SK-N-MC (cell line): ENCODE measurements at regions not wholly inside any gene's neighbourhood (a gene's known extent, or its start where the extent isn't known, plus 50 kb on each side); places are given as distances from the start of the nearest gene placed in this dataset.

Experiments used
- DNase-seq: peaks from one replicate; pipeline ENCODE4 v3.0.0-alpha.2; 2011; ENCODE audit warnings: low read depth, low spot score
- H3K27ac ChIP-seq: fragments of 200-600 bp; sonication (generic); 2 replicates; pipeline ENCODE4 v1.5.1; 2016; ENCODE audit warnings: mixed run types
- H3K36me3 ChIP-seq: fragments of 200-600 bp; sonication (generic); 2 replicates; pipeline ENCODE4 v1.6.1; 2017; ENCODE audit warnings: antibody characterized with exemption, low read length, mixed read lengths; ENCODE audit not compliant: insufficient read depth
- H3K4me3 ChIP-seq: fragments of 200-600 bp; sonication (generic); 2 replicates; pipeline ENCODE4 v1.5.1; 2016
- H3K9ac ChIP-seq: fragments of 200-600 bp; sonication (generic); 2 replicates; pipeline ENCODE4 v1.8.0; 2017; ENCODE audit warnings: mixed run types, mixed read lengths; ENCODE audit not compliant: insufficient read length
- H3K9me3 ChIP-seq: fragments of 200-600 bp; sonication (generic); 2 replicates; pipeline ENCODE4 v1.6.1; 2017; ENCODE audit warnings: low read depth, mild to moderate bottlenecking, antibody characterized with exemption, low read length, moderate library complexity, mixed read lengths
- EZH2 ChIP-seq: fragments of 200-600 bp; sonication (generic); IDR thresholded peaks from one replicate; pipeline ENCODE4 v1.6.1; 2017; ENCODE audit warnings: antibody characterized with exemption
- FOXP2 ChIP-seq: optimal IDR thresholded peaks from 2 replicates; pipeline ENCODE3; 2011; ENCODE audit warnings: mild to moderate bottlenecking, moderate library complexity; ENCODE audit not compliant: insufficient read depth; ENCODE audit errors: extremely low read length, control extremely low read depth
- POLR2AphosphoS5 ChIP-seq: IDR thresholded peaks from 2 replicates; pipeline ENCODE4 v1.6.1; 2012; ENCODE audit warnings: mild to moderate bottlenecking, low read depth, low read length, borderline replicate concordance

GRCh38 chr17:34763728-34764665 is 184.6 kb downstream of the TMEM132E start:
- Histone ChIP-seq H3K9ac (no peak overlapping the region), H3K27ac (no peak overlapping the region), H3K36me3 (no peaks in the 10 kb centered on the region), H3K4me3 (no peak overlapping the region), H3K9me3 (no peaks in the 10 kb centered on the region)
- no peak for TF ChIP-seq POLR2AphosphoS5
- TF ChIP-seq EZH2: no peak
- no peak for TF ChIP-seq FOXP2
- DNase-seq: no peak

- H3K27ac ChIP-seq: no peak overlapping the region
- H3K4me3 ChIP-seq: no peak overlapping the region
- TF ChIP-seq FOXP2 (no peak), POLR2AphosphoS5 (no peak), EZH2 (no peak)
- no peak for DNase-seq
- no peak overlapping the region for H3K9ac ChIP-seq
- H3K36me3 ChIP-seq: no peaks in the 10 kb centered on the region
- no peaks in the 10 kb centered on the region for H3K9me3 ChIP-seq
Observed at GRCh38 chr17:34762078-34762477, 182.7 kb downstream of the TMEM132E start.

- no peak overlapping the region for H3K27ac ChIP-seq
- no peak overlapping the region for H3K9ac ChIP-seq
- H3K4me3 ChIP-seq: no peak overlapping the region
- H3K9me3 ChIP-seq: no peaks in the 10 kb centered on the region
- H3K36me3 ChIP-seq: no peaks in the 10 kb centered on the region
- TF ChIP-seq FOXP2: no peak
- no peak for TF ChIP-seq EZH2
- no peak for TF ChIP-seq POLR2AphosphoS5
- no peak for DNase-seq
Observed at GRCh38 chr17:34761646-34762045, 182.3 kb downstream of the TMEM132E start.

GRCh38 chr17:34760931-34761495 is 181.6 kb downstream of the TMEM132E start:
- no peak overlapping the region for H3K4me3 ChIP-seq
- no peaks in the 10 kb centered on the region for H3K9me3 ChIP-seq
- no peak for TF ChIP-seq EZH2
- no peak for TF ChIP-seq FOXP2
- no peak for TF ChIP-seq POLR2AphosphoS5
- no peak overlapping the region for H3K27ac ChIP-seq
- no peak overlapping the region for H3K9ac ChIP-seq
- no peaks in the 10 kb centered on the region for H3K36me3 ChIP-seq
- DNase-seq: no peak

GRCh38 chr17:34758718-34759117 is 179.3 kb downstream of the TMEM132E start:
- Histone ChIP-seq H3K36me3 (no peaks in the 10 kb centered on the region), H3K9me3 (no peaks in the 10 kb centered on the region), H3K27ac (no peak overlapping the region), H3K9ac (no peak overlapping the region), H3K4me3 (no peak overlapping the region)
- TF ChIP-seq EZH2 (no peak), FOXP2 (no peak), POLR2AphosphoS5 (no peak)
- no peak for DNase-seq

GRCh38 chr17:34758316-34758715 is 178.9 kb downstream of the TMEM132E start:
- no peak for DNase-seq
- no peaks in the 10 kb centered on the region for H3K36me3 ChIP-seq
- no peak overlapping the region for H3K4me3 ChIP-seq
- no peaks in the 10 kb centered on the region for H3K9me3 ChIP-seq
- TF ChIP-seq POLR2AphosphoS5: no peak
- TF ChIP-seq FOXP2: no peak
- H3K27ac ChIP-seq: no peak overlapping the region
- H3K9ac ChIP-seq: no peak overlapping the region

GRCh38 chr17:34757611-34758010 is 178.2 kb downstream of the TMEM132E start:
- TF ChIP-seq POLR2AphosphoS5: no peak
- TF ChIP-seq FOXP2: no peak
- no peak for TF ChIP-seq EZH2
- DNase-seq: no peak
- H3K9me3 ChIP-seq: no peaks in the 10 kb centered on the region
- H3K9ac ChIP-seq: no peak overlapping the region
- H3K4me3 ChIP-seq: no peak overlapping the region
- H3K36me3 ChIP-seq: no peaks in the 10 kb centered on the region
- H3K27ac ChIP-seq: no peak overlapping the region

- H3K4me3 ChIP-seq: no peak overlapping the region
- TF ChIP-seq EZH2 (no peak), POLR2AphosphoS5 (no peak), FOXP2 (no peak)
- H3K27ac ChIP-seq: no peak overlapping the region
- DNase-seq: no peak
- no peak overlapping the region for H3K9ac ChIP-seq
- H3K9me3 ChIP-seq: no peaks in the 10 kb centered on the region
- H3K36me3 ChIP-seq: no peaks in the 10 kb centered on the region
Observed at GRCh38 chr17:34757106-34757505, 177.7 kb downstream of the TMEM132E start.
